IMR-90 (cell line): ENCODE measurements at regions not wholly inside any gene's neighbourhood (a gene's known extent, or its start where the extent isn't known, plus 50 kb on each side); places are given as distances from the start of the nearest gene placed in this dataset.

ENCODE experiments used
- ATAC-seq: fragments of 200-7000 bp; cut with Tn5 transposase; 2 replicates; pipeline ENCODE4 v1.9.1; 2020; ENCODE audit warnings: low read depth, mild to moderate bottlenecking, moderate library complexity
- BruUV-seq: library from RNA; stranded (reverse); fragments of 400-500 nt; replicated peaks from 2 replicates; lab custom pipeline; 2021; lab: Mats Ljungman, UMichigan
- CTCF ChIA-PET: fragments of 300-600 bp; formaldehyde crosslinking; extraction: SDS; loops from one replicate; lab custom pipeline; 2021; ENCODE audit warnings: antibody characterized with exemption; lab: Yijun Ruan, JAX
- POLR2A ChIA-PET: fragments of 300-600 bp; sonication (Branson Sonifier 250); formaldehyde crosslinking; loops from one replicate; lab custom pipeline; 2022; ENCODE audit warnings: antibody characterized with exemption; ENCODE audit not compliant: unreplicated experiment; lab: Charles Lee
- DNase-seq: peaks from one replicate; pipeline ENCODE4 v3.0.0; 2013
- H2AFZ ChIP-seq: replicated peaks from 2 replicates; pipeline ENCODE3; 2013; ENCODE audit warnings: low read length, mild to moderate bottlenecking; ENCODE audit not compliant: poor library complexity
- H2AK5ac ChIP-seq: 2 replicates; pipeline ENCODE4 v1.6.1; 2013; ENCODE audit warnings: low read depth, low read length, inconsistent platforms
- H2AK9ac ChIP-seq: replicated peaks from 2 replicates; pipeline ENCODE3; 2013; ENCODE audit warnings: mild to moderate bottlenecking, low read depth, low read length, moderate library complexity; ENCODE audit not compliant: poor library complexity
- H2BK120ac ChIP-seq: 2 replicates; pipeline ENCODE4 v1.6.1; 2013; ENCODE audit warnings: low read depth, low read length, inconsistent platforms
- H2BK15ac ChIP-seq: 3 replicates; pipeline ENCODE4 v1.6.1; 2013; ENCODE audit warnings: low read depth, low read length, inconsistent platforms
- H2BK20ac ChIP-seq: 2 replicates; pipeline ENCODE4 v1.6.1; 2013; ENCODE audit warnings: low read depth, mild to moderate bottlenecking, inconsistent platforms, low read length, moderate library complexity
- H2BK5ac ChIP-seq: 2 replicates; pipeline ENCODE4 v1.6.1; 2013; ENCODE audit warnings: mild to moderate bottlenecking, low read depth, low read length, inconsistent platforms; ENCODE audit not compliant: poor library complexity, severe bottlenecking
- H3K14ac ChIP-seq: replicated peaks from 2 replicates; pipeline ENCODE4 v1.6.1; 2013; ENCODE audit warnings: low read depth, low read length, inconsistent platforms
- H3K18ac ChIP-seq: 2 replicates; pipeline ENCODE4 v1.6.1; 2013; ENCODE audit warnings: low read depth, low read length, control low read depth
- H3K23ac ChIP-seq: 2 replicates; pipeline ENCODE4 v1.6.1; 2013; ENCODE audit warnings: low read depth, low read length, inconsistent platforms
- H3K27ac ChIP-seq: 2 replicates; pipeline ENCODE4 v1.5.1; 2013; ENCODE audit warnings: mild to moderate bottlenecking, control low read depth, low read length; ENCODE audit not compliant: insufficient read depth
- H3K27me3 ChIP-seq: 2 replicates; pipeline ENCODE4 v1.6.1; 2013; ENCODE audit warnings: low read length; ENCODE audit not compliant: control insufficient read depth, insufficient read depth
- H3K36me3 ChIP-seq: 2 replicates; pipeline ENCODE4 v1.6.1; 2013; ENCODE audit warnings: low read length, mixed read lengths; ENCODE audit not compliant: control insufficient read depth, insufficient read depth
- H3K4ac ChIP-seq: 2 replicates; pipeline ENCODE4 v1.6.1; 2013; ENCODE audit warnings: low read depth, low read length, inconsistent platforms
- H3K4me1 ChIP-seq: 2 replicates; pipeline ENCODE4 v1.6.1; 2013; ENCODE audit warnings: low read length, mixed read lengths; ENCODE audit not compliant: control insufficient read depth, insufficient read depth
- H3K4me2 ChIP-seq: 2 replicates; pipeline ENCODE4 v1.6.1; 2013; ENCODE audit warnings: low read depth, mild to moderate bottlenecking, control low read depth, low read length, moderate library complexity
- H3K4me3 ChIP-seq: 2 replicates; pipeline ENCODE4 v1.5.1; 2013; ENCODE audit warnings: low read depth, mild to moderate bottlenecking, control low read depth, low read length, moderate library complexity; ENCODE audit not compliant: insufficient read depth
- H3K56ac ChIP-seq: 2 replicates; pipeline ENCODE4 v1.6.1; 2013; ENCODE audit warnings: low read length, inconsistent platforms; ENCODE audit not compliant: insufficient read depth; ENCODE audit errors: extremely low read depth
- H3K79me1 ChIP-seq, 2 experiments: 2 replicates each; pipeline ENCODE4 v1.6.1; 2013; ENCODE audit warnings: low read length in 2 of 2, inconsistent platforms in 1 of 2, low read depth in 1 of 2
- H3K9ac ChIP-seq: 2 replicates; pipeline ENCODE4 v1.6.1; 2013; ENCODE audit warnings: low read depth, low read length, control low read depth
- H3K9me1 ChIP-seq: 2 replicates; pipeline ENCODE4 v1.6.1; 2013; ENCODE audit warnings: low read length, inconsistent platforms; ENCODE audit not compliant: insufficient read depth
- H3K9me3 ChIP-seq: 2 replicates; pipeline ENCODE4 v1.6.1; 2013; ENCODE audit warnings: low read length; ENCODE audit not compliant: control insufficient read depth, insufficient read depth
- H4K20me1 ChIP-seq: 2 replicates; pipeline ENCODE4 v1.6.1; 2013; ENCODE audit warnings: low read length, inconsistent platforms; ENCODE audit not compliant: insufficient read depth
- H4K5ac ChIP-seq: 2 replicates; pipeline ENCODE4 v1.6.1; 2013; ENCODE audit warnings: mild to moderate bottlenecking, low read depth, low read length, control low read depth
- H4K8ac ChIP-seq, 2 experiments: 2 replicates each; pipeline ENCODE4 v1.6.1; 2013; ENCODE audit warnings: low read depth in 2 of 2, low read length in 2 of 2, control low read depth in 1 of 2, inconsistent platforms in 1 of 2
- H4K91ac ChIP-seq: 2 replicates; pipeline ENCODE4 v1.6.1; 2013; ENCODE audit warnings: low read depth, low read length, inconsistent platforms; ENCODE audit not compliant: insufficient read depth
- BHLHE40 ChIP-seq: fragments of 150-350 bp; IDR thresholded peaks from 2 replicates; pipeline ENCODE4 v1.6.1; 2016; ENCODE audit warnings: mild to moderate bottlenecking, low read depth, low read length
- CEBPB ChIP-seq: IDR thresholded peaks from 2 replicates; pipeline ENCODE4 v1.6.1; 2012; ENCODE audit warnings: low read depth, low read length, improper control_type of control experiment
- CHD1 ChIP-seq: IDR thresholded peaks from 2 replicates; pipeline ENCODE4 v1.6.1; 2012; ENCODE audit warnings: low read depth, low read length, improper control_type of control experiment
- ELK1 ChIP-seq: fragments of 150-350 bp; IDR thresholded peaks from 2 replicates; pipeline ENCODE4 v1.6.1; 2016; ENCODE audit warnings: low read depth, mild to moderate bottlenecking, low read length, moderate library complexity, borderline replicate concordance
- MAZ ChIP-seq: IDR thresholded peaks from 2 replicates; pipeline ENCODE4 v1.6.1; 2012; ENCODE audit warnings: low read depth, mild to moderate bottlenecking, low read length, improper control_type of control experiment, moderate library complexity, borderline replicate concordance
- MXI1 ChIP-seq: IDR thresholded peaks from 2 replicates; pipeline ENCODE4 v1.6.1; 2012; ENCODE audit warnings: low read depth, mild to moderate bottlenecking, low read length, moderate library complexity, borderline replicate concordance
- POLR2A ChIP-seq: IDR thresholded peaks from 2 replicates; pipeline ENCODE4 v1.6.1; 2012; ENCODE audit warnings: mild to moderate bottlenecking, low read depth, low read length
- RAD21 ChIP-seq: IDR thresholded peaks from 2 replicates; pipeline ENCODE4 v1.6.1; 2012; ENCODE audit warnings: low read length, improper control_type of control experiment
- RFX5 ChIP-seq: IDR thresholded peaks from 2 replicates; pipeline ENCODE4 v1.8.0; 2012; ENCODE audit warnings: low read depth, mild to moderate bottlenecking, low read length, moderate library complexity
- SMC3 ChIP-seq: fragments of 150-350 bp; IDR thresholded peaks from 2 replicates; pipeline ENCODE4 v1.6.1; 2016; ENCODE audit warnings: low read depth, mild to moderate bottlenecking, antibody characterized with exemption, low read length, moderate library complexity
- USF2 ChIP-seq: fragments of 150-350 bp; IDR thresholded peaks from 2 replicates; pipeline ENCODE4 v1.6.1; 2017; ENCODE audit warnings: mild to moderate bottlenecking, antibody characterized with exemption, low read length, low read depth
- WGBS, 2 experiments: methylation state at CpG; one replicate each; pipeline versions ENCODE4 v1.1.5 to v1.1.7; 2013; ENCODE audit warnings: missing lambda C conversion rate in 2 of 2; ENCODE audit not compliant: insufficient read length in 1 of 2; ENCODE audit errors: extremely low coverage in 2 of 2; 5-methylcytosine and 5-hydroxymethylcytosine counted together
- dilution Hi-C: fragments of 300-500 bp; cut with HindIII; formaldehyde crosslinking; loops from one replicate; pipeline ENCODE4 v1.14.3; 2018; ENCODE audit warnings: low sequenced_read_pairs; ENCODE audit not compliant: unreplicated experiment
- in situ Hi-C: fragments of 300-500 bp; cut with MboI; formaldehyde crosslinking; loops from 3 replicates; pipeline ENCODE4 v1.14.3; 2019; ENCODE audit warnings: low sequenced_read_pairs, inconsistent platforms, mixed read lengths
- intact Hi-C: fragments of 100-400 bp; cut with micrococcal nuclease; formaldehyde crosslinking; loops from 2 replicates; pipeline ENCODE4 v1.10.0; 2022

- Histone ChIP-seq H2AK5ac (no peak overlapping the region), H3K9me3 (no peaks in the 10 kb centered on the region; the same call in 1 of the 2 replicates), H3K36me3 (no peaks in the 10 kb centered on the region), H3K56ac (no peak overlapping the region), H3K18ac (no peak overlapping the region), H3K4me2 (no peak overlapping the region), H4K8ac (no peak overlapping the region), H3K79me1 (no peaks in the 10 kb centered on the region), H3K14ac (no peak overlapping the region), H3K9me1 (no peaks in the 10 kb centered on the region), H3K27me3 (no peaks in the 10 kb centered on the region), H4K91ac (no peak overlapping the region), H3K4me1 (no peaks in the 10 kb centered on the region), H2BK5ac (no peak overlapping the region), H2BK15ac (no peak overlapping the region), H4K20me1 (no peaks in the 10 kb centered on the region), H3K27ac (no peak overlapping the region), H3K9ac (no peak overlapping the region), H2AK9ac (no peak overlapping the region), H2AFZ (no peak overlapping the region), H3K4me3 (no peak overlapping the region), H4K5ac (no peak overlapping the region), H3K4ac (no peak overlapping the region), H2BK120ac (no peak overlapping the region), H3K23ac (no peak overlapping the region), H2BK20ac (no peak overlapping the region)
- DNase-seq (no peak), ATAC-seq (no peak)
- no TSS peak for BruUV-seq
- dilution Hi-C loops (no loop called here), in situ Hi-C loops (no loop called here), intact Hi-C loops (no loop called here)
- CTCF ChIA-PET, result no interaction called here
- no peak for TF ChIP-seq CEBPB
- no peak for TF ChIP-seq USF2
- TF ChIP-seq SMC3, result no peak
- no peak for TF ChIP-seq MAZ
- no peak for TF ChIP-seq CHD1
- no peak for TF ChIP-seq MXI1
- TF ChIP-seq POLR2A, result no peak
- TF ChIP-seq BHLHE40, result no peak
- TF ChIP-seq RFX5, result no peak
- TF ChIP-seq ELK1, result no peak
- no peak for TF ChIP-seq RAD21
- POLR2A ChIA-PET, result no interaction called here
- WGBS, 2 experiments, result no CpG with 5 or more reads among the region's 1 CpG
Measured at GRCh38 chr10:83533290-83533689, 606.0 kb upstream of the GHITM start.
